Right ventricle myocardium superior (tissue), 1 donor: ENCODE measurements at regions not wholly inside any gene's neighbourhood (a gene's known extent, or its start where the extent isn't known, plus 50 kb on each side); places are given as distances from the start of the nearest gene placed in this dataset.

Source experiments
- ATAC-seq: fragments of 200-7000 bp; cut with Tn5 transposase; one replicate; pipeline ENCODE4 v1.9.1; 2020; ENCODE audit warnings: mild to moderate bottlenecking; ENCODE audit not compliant: poor library complexity
- DNase-seq: peaks from one replicate; pipeline ENCODE4 v3.0.0-alpha.2; 2020
- intact Hi-C: fragments of 100-400 bp; cut with DNase I; formaldehyde crosslinking; loops from one replicate; pipeline ENCODE4 v1.11.2; 2022
- donor health status: DM: no; HTN: yes; CAD: no; lungs with severe emphysema.

GRCh38 chr20:40470445-40471260 lies 218.4 kb downstream of the MAFB start:
- intact Hi-C loops: no loop called here
- DNase-seq (peak; percentile 63), ATAC-seq (peak; percentile 69)

- DNase-seq (no peak), ATAC-seq (no peak)
- intact Hi-C loops: no loop called here
Measured at GRCh38 chr20:40468759-40469158, 220.3 kb downstream of the MAFB start.

- no peak for DNase-seq
- ATAC-seq: no peak
- intact Hi-C loops: no loop called here
Measured at GRCh38 chr20:40467703-40468411, 221.2 kb downstream of the MAFB start.

- intact Hi-C loops: no loop called here
Measured at GRCh38 chr20:40467067-40467466, 222.0 kb downstream of the MAFB start.

GRCh38 chr20:40464731-40465208 lies 224.3 kb downstream of the MAFB start:
- ATAC-seq (peak; percentile 59), DNase-seq (no peak)
- intact Hi-C loops: no loop called here

More at GRCh38 chr20:40467067-40467466, 222.0 kb downstream of the MAFB start:
- peak; percentile 49 for DNase-seq
- ATAC-seq: no peak

GRCh38 chr20:40463171-40463570 lies 225.9 kb downstream of the MAFB start:
- peak; percentile 23 for ATAC-seq
- intact Hi-C loops: no loop called here
- peak; percentile 46 for DNase-seq

- DNase-seq (no peak), ATAC-seq (no peak)
- intact Hi-C loops: no loop called here
Measured at GRCh38 chr20:40462566-40462965, 226.5 kb downstream of the MAFB start.

GRCh38 chr20:40459299-40459698 lies 229.7 kb downstream of the MAFB start:
- no peak for ATAC-seq
- no peak for DNase-seq
- intact Hi-C loops: no loop called here

- DNase-seq (no peak), ATAC-seq (no peak)
- intact Hi-C loops: no loop called here
Measured at GRCh38 chr20:40457404-40457803, 231.6 kb downstream of the MAFB start.

GRCh38 chr20:40452758-40453157 lies 236.3 kb downstream of the MAFB start:
- intact Hi-C loops: no loop called here
- ATAC-seq: no peak
- DNase-seq: no peak

GRCh38 chr20:40451552-40451951 lies 237.5 kb downstream of the MAFB start:
- peak; percentile 38 for ATAC-seq
- intact Hi-C loops: no loop called here
- DNase-seq: no peak

- no peak for ATAC-seq
- DNase-seq: no peak
- intact Hi-C loops: no loop called here
Measured at GRCh38 chr20:40449974-40450616, 238.9 kb downstream of the MAFB start.

GRCh38 chr20:40449144-40449690 lies 239.8 kb downstream of the MAFB start:
- no peak for DNase-seq
- ATAC-seq: no peak
- intact Hi-C loops: no loop called here

- intact Hi-C loops: no loop called here
- no peak for DNase-seq
- no peak for ATAC-seq
Measured at GRCh38 chr20:40446888-40447287, 242.1 kb downstream of the MAFB start.

GRCh38 chr20:40444516-40444915 lies 244.5 kb downstream of the MAFB start:
- ATAC-seq (no peak), DNase-seq (no peak)
- intact Hi-C loops: no loop called here

- no peak for ATAC-seq
- DNase-seq: no peak
- intact Hi-C loops: no loop called here
Measured at GRCh38 chr20:40443753-40444152, 245.3 kb downstream of the MAFB start.

- ATAC-seq (peak; percentile 48), DNase-seq (no peak)
- intact Hi-C loops: no loop called here
Measured at GRCh38 chr20:40442181-40442963, 246.7 kb downstream of the MAFB start.

- ATAC-seq (no peak), DNase-seq (no peak)
- intact Hi-C loops: no loop called here
Measured at GRCh38 chr20:40441771-40442170, 247.3 kb downstream of the MAFB start.
